ENCODE measurements at regions not wholly inside any gene's neighbourhood (a gene's known extent, or its start where the extent isn't known, plus 50 kb on each side); places are given as distances from the start of the nearest gene placed in this dataset.
"Not testable (repeated sequence)": the region's sequence is repeated elsewhere in the genome, so short reads cannot be mapped to it uniquely, and the experiment has no call there.

DNA sequence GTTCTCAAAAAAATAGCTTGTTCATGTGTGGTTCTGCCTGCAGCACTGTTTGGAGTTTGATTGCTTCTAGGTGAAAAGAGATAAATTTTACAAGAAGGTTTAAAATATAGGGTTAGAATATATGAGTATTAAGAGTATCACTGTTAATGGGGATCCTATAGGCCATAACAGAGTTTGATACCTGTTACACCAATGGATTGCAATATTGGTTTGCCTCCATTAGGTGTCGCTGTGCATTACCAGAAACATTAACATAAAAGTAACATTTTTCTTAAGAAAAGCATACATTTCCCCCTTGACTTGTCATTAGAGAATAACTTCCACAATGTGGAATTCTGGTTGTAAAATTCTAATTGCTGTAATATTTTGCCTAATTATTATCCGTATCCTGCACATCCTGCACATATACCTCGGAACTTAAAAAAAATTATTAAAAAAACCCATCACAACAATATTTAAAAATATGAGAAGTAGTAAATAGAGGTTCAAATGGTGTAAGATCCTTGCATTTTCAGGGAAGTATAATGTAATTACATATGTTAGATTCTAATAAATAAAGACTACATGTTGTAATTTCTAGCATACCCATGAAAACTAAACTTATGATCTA, 63.0 kb downstream of the CYP4A11 start:
- DNase-seq (ENCODE audit: low read depth), result peak; percentile 8

DNA sequence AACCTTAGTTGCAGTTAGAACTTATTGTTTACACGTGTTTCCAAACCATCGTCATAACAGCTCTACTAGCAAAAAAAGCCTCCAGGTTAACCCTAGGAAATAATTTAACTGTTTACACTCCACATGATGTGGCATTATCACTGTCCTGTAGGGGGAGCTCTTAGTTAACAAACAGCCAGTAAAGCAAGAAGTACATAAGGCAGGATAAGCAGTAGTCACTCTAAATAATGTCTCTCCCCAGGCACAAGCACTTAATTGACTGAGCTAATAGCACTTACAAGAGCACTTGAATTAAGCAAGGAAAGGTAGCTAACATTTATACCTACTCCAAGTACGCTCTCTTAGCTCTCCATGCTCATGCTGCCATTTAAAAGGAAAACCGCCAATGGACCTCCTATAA, 65.2 kb downstream of the CYP4A11 start:
- not testable (repeated sequence) for DNase-seq (ENCODE audit: low read depth)
